Right renal pelvis (tissue), 4 donors: ENCODE measurements at regions not wholly inside any gene's neighbourhood (a gene's known extent, or its start where the extent isn't known, plus 50 kb on each side); places are given as distances from the start of the nearest gene placed in this dataset.

Source experiments
- DNase-seq, 4 donors: peaks; one replicate each; pipeline ENCODE4 v3.0.0-alpha.2; 2013; ENCODE audit warnings: low read depth in 4 of 4, low spot score in 3 of 4, missing footprints in 1 of 4

DNA sequence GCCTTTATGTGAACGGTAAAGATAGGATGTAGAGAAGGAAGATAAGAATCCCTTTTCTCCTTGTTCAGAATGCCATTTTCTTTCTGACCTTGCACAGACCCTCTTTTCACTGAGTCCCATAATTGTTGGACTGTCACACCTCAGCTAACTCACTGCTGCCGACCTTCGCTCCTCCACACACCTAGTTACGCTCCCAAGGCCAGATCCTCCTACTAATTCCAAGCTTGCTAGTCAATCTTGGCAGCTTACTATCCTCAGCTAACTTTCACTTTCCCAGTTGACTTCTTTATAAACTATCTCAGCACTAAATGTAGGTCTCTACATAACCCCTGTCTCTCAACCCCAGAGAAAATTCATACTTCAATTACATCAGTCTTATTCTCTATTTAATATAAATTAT, 471.8 kb upstream of the PRMT6 start:
- no peak for DNase-seq

DNA sequence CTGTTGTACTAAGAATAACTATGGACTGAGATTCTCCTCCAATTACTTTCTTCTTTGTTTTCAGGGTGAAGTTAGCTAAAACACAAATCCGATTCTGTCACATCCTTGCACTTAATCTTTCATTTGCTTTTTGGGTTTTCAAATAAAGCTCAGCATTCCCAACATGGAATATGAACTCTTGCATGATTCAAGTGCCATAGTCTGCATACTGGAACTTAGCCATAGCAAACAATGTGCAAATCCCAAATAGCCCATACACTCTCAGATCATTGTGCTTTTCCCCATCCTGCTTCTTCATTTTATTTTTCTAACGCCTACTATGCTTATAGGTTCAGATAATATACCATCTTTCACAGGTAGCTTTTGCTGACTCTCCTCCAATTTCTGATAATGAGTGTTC, 455.8 kb upstream of the PRMT6 start:
- DNase-seq, result no peak

- no peak for DNase-seq
These were observed 452.9 kb upstream of the PRMT6 start for GRCh38 chr1:106603616-106604015.

DNA sequence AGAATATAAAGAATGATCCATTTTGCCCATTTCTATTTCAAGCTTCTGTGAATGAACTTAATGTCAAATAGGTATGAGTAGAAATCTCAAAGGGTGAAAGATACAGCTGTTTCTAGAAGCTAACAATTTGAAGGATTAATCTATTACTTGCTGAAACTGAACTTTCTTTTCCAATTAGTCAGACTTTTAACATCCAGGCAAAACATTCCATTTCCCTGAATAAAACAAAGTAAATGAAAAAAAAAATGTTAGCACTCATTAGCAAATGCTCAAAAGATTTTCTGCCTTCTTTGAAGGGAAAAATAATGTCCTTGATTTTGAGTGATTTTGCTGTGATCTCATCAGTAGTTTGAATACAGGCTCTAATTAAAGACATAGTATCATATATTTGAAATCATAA, 447.6 kb upstream of the PRMT6 start:
- DNase-seq, result no peak

GRCh38 chr1:106613068-106613467, 443.4 kb upstream of the PRMT6 start:
- no peak for DNase-seq

- no peak for DNase-seq
These were observed 442.6 kb upstream of the PRMT6 start for GRCh38 chr1:106613861-106614260.

DNA sequence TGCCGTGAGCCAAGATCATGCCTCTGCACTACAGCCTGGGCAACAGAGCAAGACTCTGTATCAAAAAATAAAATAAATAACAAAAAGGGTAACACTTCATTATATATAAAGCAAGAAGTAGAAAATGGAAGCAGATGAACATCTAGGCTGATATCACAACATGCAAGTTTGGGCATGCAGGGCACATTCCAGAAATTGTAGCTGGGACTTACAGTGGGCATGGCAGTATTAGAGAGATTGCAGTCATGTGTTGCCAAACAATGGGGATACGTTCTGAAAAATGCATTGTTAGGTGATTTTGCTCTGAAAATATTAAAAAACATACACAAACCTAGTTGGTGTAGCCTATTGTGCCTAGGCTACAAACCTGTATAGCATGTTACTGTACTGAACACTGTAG, 441.0 kb upstream of the PRMT6 start:
- no peak for DNase-seq

GRCh38 chr1:106619080-106619826, 437.2 kb upstream of the PRMT6 start:
- no peak for DNase-seq

GRCh38 chr1:106619827-106620134, 436.7 kb upstream of the PRMT6 start:
- no peak for DNase-seq

- DNase-seq, result no peak
These were observed 435.9 kb upstream of the PRMT6 start for GRCh38 chr1:106620521-106620954.

DNA sequence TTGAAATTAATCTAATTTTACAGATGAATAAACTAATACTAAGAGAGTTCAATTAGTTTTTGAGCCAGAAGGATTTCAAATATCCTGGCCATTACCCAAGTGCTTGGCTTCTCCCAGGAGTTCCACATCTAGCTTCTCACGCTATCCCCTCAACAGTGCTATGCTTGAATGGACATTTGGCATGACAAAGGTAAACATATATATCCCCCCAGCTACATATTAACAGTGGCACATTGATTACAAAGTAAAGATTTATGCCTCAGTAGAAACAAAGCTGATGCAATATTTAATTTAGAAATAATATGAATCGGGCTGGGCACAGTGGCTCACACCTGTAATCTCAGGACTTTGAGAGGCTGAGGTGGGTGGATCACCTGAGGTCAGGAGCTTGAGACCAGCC, 434.6 kb upstream of the PRMT6 start:
- peak in 1 of 4 donors; percentile 5 for DNase-seq

DNA sequence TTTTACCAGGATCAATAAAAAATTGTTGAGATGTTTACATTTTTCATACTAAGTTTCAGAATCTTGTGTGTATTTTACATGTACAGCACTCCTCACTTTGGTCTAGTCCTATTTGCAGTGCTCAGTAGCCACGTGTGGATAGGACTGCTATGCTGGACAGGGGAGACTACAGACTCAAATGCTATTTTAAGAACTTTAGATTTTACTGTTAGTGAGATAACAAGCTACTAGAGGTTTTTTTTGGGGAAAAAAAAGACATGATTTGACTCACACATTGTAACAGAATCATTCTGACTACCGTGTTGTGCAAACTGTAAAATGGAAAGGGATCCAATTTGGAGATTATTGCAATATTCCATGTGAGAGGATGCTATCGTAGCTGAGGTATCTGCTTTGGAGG, 418.9 kb upstream of the PRMT6 start:
- no peak for DNase-seq

GRCh38 chr1:106646261-106646784, 410.2 kb upstream of the PRMT6 start:
- DNase-seq, result no peak

DNA sequence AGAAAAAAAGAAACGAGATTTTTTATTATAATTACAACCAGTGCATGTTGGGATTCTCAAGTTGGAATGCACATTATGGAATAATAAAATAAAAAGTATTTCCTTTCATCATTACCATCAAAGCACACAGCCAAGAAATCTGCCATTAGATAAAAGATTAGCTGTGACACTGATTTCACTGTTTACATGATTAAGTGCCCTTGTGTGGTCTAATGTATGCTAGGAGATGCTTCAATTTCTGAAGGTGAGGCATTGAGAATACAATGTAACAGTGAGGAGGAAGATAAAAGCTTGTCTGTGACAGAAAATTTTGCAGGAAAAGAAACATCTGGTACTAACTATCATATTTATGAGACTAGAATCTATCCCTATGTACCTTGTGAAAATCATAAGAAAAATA, 409.7 kb upstream of the PRMT6 start:
- DNase-seq, result no peak

DNA sequence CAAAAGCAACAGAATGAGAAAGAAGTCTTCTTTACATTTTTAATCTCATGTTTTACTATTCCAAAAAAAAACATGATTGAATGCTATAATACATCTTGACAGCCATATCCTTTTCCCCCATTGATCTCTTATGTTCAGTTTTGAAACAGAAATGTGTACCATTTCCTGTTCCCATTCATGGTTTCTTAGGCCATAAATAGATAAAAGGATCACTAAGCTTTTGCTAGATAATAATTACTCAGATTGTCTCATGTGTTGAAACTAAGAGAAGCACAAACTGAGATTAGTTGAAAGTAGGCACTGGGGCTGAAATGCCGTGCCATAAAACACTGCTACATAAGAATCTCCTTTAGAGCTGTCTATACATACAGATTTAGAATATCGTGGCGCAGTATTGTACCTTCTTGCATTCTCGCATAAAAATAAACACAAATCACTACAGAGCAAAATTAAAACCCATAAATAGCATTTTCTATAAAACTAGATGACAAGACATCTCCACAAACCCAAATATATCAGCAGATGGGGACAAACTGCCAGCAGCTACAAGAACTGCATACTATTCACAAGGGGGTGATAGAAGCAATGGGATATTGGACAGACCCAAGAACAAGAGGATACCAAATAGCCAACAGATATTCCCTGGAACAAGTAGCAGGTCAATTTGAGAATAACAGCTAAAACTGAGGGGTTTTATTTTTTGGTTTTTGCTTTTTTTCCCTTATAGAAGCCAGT, 405.3 kb upstream of the PRMT6 start:
- DNase-seq, result no peak

GRCh38 chr1:106659490-106660244, 396.8 kb upstream of the PRMT6 start:
- DNase-seq, result no peak

DNA sequence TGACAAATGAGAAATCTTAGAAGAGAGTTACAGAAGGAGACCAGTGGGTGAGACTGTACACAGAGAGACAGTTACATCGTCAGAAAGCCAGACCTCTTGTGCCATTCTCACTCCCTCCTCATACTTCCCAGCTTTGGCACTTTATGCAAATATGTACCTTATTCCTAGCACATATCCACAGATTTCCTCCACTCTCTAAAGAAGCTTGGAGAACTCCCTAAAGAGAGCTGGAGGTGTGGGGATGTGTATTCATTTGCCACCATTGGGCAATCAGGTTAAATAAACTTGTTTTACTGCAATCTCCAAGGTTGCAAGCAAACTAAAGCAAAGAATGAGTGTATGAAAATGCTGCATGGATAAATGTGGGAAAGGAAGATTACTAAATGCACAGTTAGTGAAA, 380.9 kb upstream of the PRMT6 start:
- no peak for DNase-seq

DNA sequence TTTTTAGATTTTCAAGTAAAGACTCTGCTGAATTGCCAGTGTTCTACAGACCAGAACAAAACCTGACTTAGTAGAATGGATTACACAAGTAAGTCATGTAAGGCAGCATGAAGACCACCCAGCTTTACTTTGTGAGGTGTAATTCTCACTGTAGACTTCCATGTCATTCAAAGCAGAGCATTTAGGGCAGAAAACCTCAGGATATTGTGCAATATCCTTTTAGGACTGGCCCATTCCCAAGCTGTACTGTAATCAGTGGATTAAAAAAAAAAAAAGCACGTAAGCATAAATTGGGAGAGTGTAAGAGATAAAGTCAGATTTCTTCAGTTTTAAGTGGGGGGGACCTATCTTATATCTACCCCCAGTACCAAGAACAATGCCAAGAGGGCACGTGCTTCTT, 380.5 kb upstream of the PRMT6 start:
- DNase-seq, result no peak

DNA sequence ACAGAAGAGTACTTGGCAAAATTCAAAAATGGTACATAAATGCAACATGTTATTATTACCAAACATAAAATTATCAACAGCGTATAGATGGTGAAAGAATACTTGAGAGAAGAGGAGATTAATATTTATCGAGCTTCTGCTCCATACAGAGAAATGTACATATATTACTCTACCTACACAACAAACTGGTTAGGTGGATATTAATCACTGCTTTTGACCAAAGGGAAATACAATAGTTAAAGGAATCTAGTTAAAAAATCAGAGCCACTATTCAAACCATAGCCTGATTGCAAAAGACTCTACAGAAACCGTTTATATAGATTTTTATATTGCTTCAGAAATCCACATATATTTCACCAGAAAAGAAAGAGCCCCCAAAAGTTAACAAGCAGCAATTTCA, 379.3 kb upstream of the PRMT6 start:
- DNase-seq, result no peak

DNA sequence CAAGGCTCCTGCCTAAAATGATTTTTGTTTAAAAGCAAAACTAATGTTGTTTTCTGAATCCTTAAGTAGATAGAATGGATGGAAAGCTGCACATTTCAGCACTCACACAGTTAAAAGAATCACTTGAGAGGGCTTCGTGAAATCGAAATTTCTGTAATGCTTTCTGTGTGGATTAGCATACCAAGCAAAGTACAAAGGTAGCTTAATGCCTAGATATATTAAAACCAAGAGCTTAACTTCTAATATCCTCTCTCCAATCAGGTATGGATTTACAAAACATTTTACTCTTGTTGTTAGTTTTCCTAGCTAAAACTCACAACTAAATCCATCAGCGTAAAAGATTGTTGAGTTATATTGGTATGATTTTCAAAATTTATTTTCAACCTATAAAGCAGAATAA, 378.8 kb upstream of the PRMT6 start:
- DNase-seq, result no peak

DNA sequence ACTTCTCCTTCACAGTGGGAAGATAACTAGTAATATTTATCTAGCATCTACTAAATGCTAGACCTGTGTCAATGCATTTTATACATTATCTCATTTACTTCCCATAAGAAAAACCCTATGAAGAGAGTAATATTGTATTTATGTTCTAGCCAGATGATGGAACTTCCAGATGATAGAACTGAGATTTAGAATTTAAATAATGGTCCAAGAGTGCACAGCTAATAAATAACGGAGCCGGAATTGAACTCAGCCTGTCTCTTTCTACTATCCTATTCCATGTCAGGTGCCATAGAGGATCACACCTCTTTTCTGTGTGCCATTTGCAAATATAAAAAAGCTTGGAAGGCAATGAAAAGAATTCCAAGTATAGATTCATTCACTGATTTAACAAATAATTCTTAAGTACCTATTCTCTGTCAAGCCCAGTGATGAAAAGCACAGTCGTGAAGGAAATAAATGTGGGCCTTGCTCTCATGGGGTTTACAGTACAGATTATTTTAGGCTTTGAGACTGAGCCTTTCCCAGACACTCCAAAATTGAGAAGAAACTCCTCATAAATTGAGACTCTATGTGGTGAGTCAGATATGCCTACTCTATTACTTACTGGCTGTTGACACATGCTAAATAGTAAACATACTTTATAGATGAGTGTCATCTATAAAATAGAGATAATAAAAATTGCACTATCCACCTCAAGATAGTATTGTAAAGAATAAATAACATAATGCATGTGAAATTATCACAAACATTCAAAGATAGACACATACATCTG, 378.0 kb upstream of the PRMT6 start:
- DNase-seq, result no peak
